HFF-Myc (cell line): ENCODE measurements at regions not wholly inside any gene's neighbourhood (a gene's known extent, or its start where the extent isn't known, plus 50 kb on each side); places are given as distances from the start of the nearest gene placed in this dataset.

Experiments used
- DNase-seq: peaks from one replicate; pipeline ENCODE4 v3.0.0-alpha.2; 2011; ENCODE audit warnings: low read depth; ENCODE audit errors: extremely low read depth
- H3K4me3 ChIP-seq: replicated peaks from 2 replicates; pipeline ENCODE4 v1.5.1; 2011; ENCODE audit warnings: low read depth, mild to moderate bottlenecking, control low read depth, low read length
- TF ChIP-seq, protein P1 (sequence below): IDR thresholded peaks from 2 replicates; pipeline ENCODE4 v1.5.1; 2012; ENCODE audit warnings: mild to moderate bottlenecking, low read depth, low read length, control low read depth; ENCODE audit errors: missing control alignments

- H3K4me3 ChIP-seq = no peak overlapping the region
- DNase-seq = no peak
- TF ChIP-seq, protein P1, sequence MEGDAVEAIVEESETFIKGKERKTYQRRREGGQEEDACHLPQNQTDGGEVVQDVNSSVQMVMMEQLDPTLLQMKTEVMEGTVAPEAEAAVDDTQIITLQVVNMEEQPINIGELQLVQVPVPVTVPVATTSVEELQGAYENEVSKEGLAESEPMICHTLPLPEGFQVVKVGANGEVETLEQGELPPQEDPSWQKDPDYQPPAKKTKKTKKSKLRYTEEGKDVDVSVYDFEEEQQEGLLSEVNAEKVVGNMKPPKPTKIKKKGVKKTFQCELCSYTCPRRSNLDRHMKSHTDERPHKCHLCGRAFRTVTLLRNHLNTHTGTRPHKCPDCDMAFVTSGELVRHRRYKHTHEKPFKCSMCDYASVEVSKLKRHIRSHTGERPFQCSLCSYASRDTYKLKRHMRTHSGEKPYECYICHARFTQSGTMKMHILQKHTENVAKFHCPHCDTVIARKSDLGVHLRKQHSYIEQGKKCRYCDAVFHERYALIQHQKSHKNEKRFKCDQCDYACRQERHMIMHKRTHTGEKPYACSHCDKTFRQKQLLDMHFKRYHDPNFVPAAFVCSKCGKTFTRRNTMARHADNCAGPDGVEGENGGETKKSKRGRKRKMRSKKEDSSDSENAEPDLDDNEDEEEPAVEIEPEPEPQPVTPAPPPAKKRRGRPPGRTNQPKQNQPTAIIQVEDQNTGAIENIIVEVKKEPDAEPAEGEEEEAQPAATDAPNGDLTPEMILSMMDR = no peak
Measured at GRCh38 chr2:71802556-71802955, 345.1 kb downstream of the CYP26B1 start.

DNA sequence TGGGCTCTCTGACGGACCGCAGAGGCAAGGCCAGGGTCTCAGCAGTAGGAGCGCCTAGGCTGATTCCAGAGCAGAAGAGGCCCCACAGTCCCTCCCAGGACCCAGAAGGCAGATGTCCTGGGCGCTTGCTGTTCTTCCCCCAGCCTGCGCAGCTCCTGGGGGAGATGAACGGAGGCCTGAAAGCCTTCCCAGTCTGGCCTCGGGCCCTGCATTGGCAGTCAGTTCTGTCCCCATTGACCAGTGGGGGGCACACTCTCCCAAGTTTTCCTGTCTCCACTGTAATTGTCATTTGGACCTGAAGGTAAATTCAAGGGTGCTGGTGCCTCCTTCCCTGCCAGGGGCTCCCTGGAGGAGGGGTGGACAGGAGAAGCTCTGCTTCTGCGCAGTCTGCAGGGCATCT, 345.7 kb downstream of the CYP26B1 start:
- no peak for DNase-seq
- TF ChIP-seq, protein P1 = peak; percentile 60
- no peak overlapping the region for H3K4me3 ChIP-seq

GRCh38 chr2:71801556-71801955, 346.1 kb downstream of the CYP26B1 start:
- no peak overlapping the region for H3K4me3 ChIP-seq
- TF ChIP-seq, protein P1 = no peak

GRCh38 chr2:71800851-71801250, 346.8 kb downstream of the CYP26B1 start:
- no peak for DNase-seq
- no peak overlapping the region for H3K4me3 ChIP-seq
- TF ChIP-seq, protein P1 = no peak

More at GRCh38 chr2:71801556-71801955, 346.1 kb downstream of the CYP26B1 start:
- DNase-seq = no peak

GRCh38 chr2:71800106-71800809, 346.9 kb downstream of the DYSF start:
- TF ChIP-seq, protein P1 = no peak
- DNase-seq = no peak

DNA sequence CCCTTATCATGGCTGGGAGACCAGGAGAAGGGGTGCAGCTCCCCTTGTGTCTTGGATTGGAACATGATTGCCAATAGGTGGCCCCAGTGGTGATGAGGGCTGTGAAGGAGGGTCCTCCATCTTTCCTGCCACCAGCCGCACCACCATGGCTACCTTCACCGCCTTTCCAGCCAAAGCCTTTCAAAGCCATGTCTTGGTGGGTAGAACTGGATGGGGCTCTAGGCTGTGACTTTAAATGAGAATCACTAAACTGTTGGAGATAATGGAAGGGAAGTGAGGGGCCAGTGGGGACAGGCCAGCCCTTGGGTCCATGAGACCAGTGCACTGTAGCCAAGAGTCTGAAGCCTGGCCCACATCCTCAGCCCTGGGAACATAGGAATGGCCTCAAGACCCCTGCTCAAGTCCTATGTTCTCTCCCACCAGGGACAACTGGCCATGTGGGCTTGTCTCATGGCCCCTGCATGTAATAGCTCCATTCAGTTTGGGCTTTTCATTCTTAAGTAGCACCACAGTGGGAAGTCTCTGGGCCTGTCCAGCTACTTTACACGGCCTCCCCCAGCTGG, 345.7 kb downstream of the DYSF start:
- DNase-seq = no peak
- TF ChIP-seq, protein P1 = no peak
- no peak overlapping the region for H3K4me3 ChIP-seq

More at GRCh38 chr2:71800106-71800809, 346.9 kb downstream of the DYSF start:
- H3K4me3 ChIP-seq = no peak overlapping the region
